Trophoblast cell (in vitro differentiated cells and primary cell): ENCODE measurements at regions not wholly inside any gene's neighbourhood (a gene's known extent, or its start where the extent isn't known, plus 50 kb on each side); places are given as distances from the start of the nearest gene placed in this dataset.

ENCODE experiments used
- DNase-seq, 2 donors: peaks; one replicate each; pipeline ENCODE4 v3.0.0-alpha.2; 2016
- H2AFZ ChIP-seq: 2 replicates; pipeline ENCODE4 v1.6.1; 2013; ENCODE audit warnings: low read length, moderate library complexity, mild to moderate bottlenecking; ENCODE audit not compliant: insufficient read depth, poor library complexity
- H2AK5ac ChIP-seq: 2 replicates; pipeline ENCODE4 v1.6.1; 2013; ENCODE audit warnings: mild to moderate bottlenecking, low read length
- H2BK120ac ChIP-seq: 2 replicates; pipeline ENCODE4 v1.6.1; 2013; ENCODE audit warnings: low read length, mild to moderate bottlenecking, moderate library complexity; ENCODE audit not compliant: insufficient read depth, poor library complexity
- H2BK12ac ChIP-seq: 2 replicates; pipeline ENCODE4 v1.6.1; 2013; ENCODE audit warnings: mild to moderate bottlenecking, low read length, moderate library complexity
- H2BK5ac ChIP-seq: 2 replicates; pipeline ENCODE4 v1.6.1; 2013; ENCODE audit warnings: low read length, low read depth, moderate library complexity, mild to moderate bottlenecking; ENCODE audit not compliant: poor library complexity
- H3K14ac ChIP-seq: 2 replicates; pipeline ENCODE4 v1.6.1; 2013; ENCODE audit warnings: mild to moderate bottlenecking, low read length
- H3K18ac ChIP-seq: 2 replicates; pipeline ENCODE4 v1.6.1; 2013; ENCODE audit warnings: mild to moderate bottlenecking, low read length
- H3K23ac ChIP-seq: 2 replicates; pipeline ENCODE4 v1.6.1; 2013; ENCODE audit warnings: low read length
- H3K27ac ChIP-seq: 2 replicates; pipeline ENCODE4 v1.5.1; 2013; ENCODE audit warnings: low read depth, mild to moderate bottlenecking, inconsistent platforms, low read length, moderate library complexity
- H3K27me3 ChIP-seq: 2 replicates; pipeline ENCODE4 v1.6.1; 2013; ENCODE audit warnings: inconsistent platforms, mild to moderate bottlenecking, low read length, moderate library complexity; ENCODE audit not compliant: insufficient read depth
- H3K36me3 ChIP-seq, 2 experiments: 1 replicate in 1 of 2; 2 replicates in 1 of 2; pipeline ENCODE4 v1.6.1; 2013; ENCODE audit warnings: low read length in 2 of 2, mild to moderate bottlenecking in 2 of 2, moderate library complexity in 1 of 2; ENCODE audit not compliant: insufficient read depth in 2 of 2, control insufficient read depth in 1 of 2
- H3K4ac ChIP-seq: 2 replicates; pipeline ENCODE4 v1.6.1; 2013; ENCODE audit warnings: low read depth, mild to moderate bottlenecking, low read length, moderate library complexity
- H3K4me1 ChIP-seq, 2 experiments: 1 replicate in 1 of 2; 2 replicates in 1 of 2; pipeline ENCODE4 v1.6.1; 2013; ENCODE audit warnings: low read length in 2 of 2, mild to moderate bottlenecking in 2 of 2, moderate library complexity in 1 of 2; ENCODE audit not compliant: insufficient read depth in 2 of 2, control insufficient read depth in 1 of 2
- H3K4me2 ChIP-seq: 2 replicates; pipeline ENCODE4 v1.6.1; 2013; ENCODE audit warnings: inconsistent platforms, mild to moderate bottlenecking, low read length, moderate library complexity
- H3K4me3 ChIP-seq: 2 replicates; pipeline ENCODE4 v1.5.1; 2013; ENCODE audit warnings: mild to moderate bottlenecking, low read depth, low read length, inconsistent platforms
- H3K79me1 ChIP-seq: one replicate; pipeline ENCODE4 v1.6.1; 2013; ENCODE audit warnings: low read length
- H3K79me2 ChIP-seq: 2 replicates; pipeline ENCODE4 v1.6.1; 2013; ENCODE audit warnings: low read length, mild to moderate bottlenecking; ENCODE audit not compliant: control insufficient read depth, insufficient read depth, poor library complexity
- H3K9ac ChIP-seq: 2 replicates; pipeline ENCODE4 v1.6.1; 2013; ENCODE audit warnings: mild to moderate bottlenecking, low read length
- H3K9me3 ChIP-seq: 2 replicates; pipeline ENCODE4 v1.6.1; 2013; ENCODE audit warnings: low read depth, mild to moderate bottlenecking, control low read depth, inconsistent platforms, low read length; ENCODE audit not compliant: insufficient read depth
- H4K12ac ChIP-seq: 2 replicates; pipeline ENCODE4 v1.6.1; 2013; ENCODE audit warnings: low read depth, mild to moderate bottlenecking, low read length, moderate library complexity
- H4K8ac ChIP-seq: 2 replicates; pipeline ENCODE4 v1.6.1; 2013; ENCODE audit warnings: low read depth, mild to moderate bottlenecking, low read length, moderate library complexity
- H4K91ac ChIP-seq: one replicate; pipeline ENCODE4 v1.6.1; 2013; ENCODE audit warnings: low read depth, mild to moderate bottlenecking, low read length, moderate library complexity
- WGBS: extraction: QIAGEN DNeasy Blood & Tissue Kit; methylation state at CpG from one replicate; pipeline ENCODE4 v1.1.7; 2013; ENCODE audit warnings: missing lambda C conversion rate; ENCODE audit not compliant: insufficient read length, insufficient coverage; ENCODE audit errors: extremely low coverage; 5-methylcytosine and 5-hydroxymethylcytosine counted together

GRCh38 chr13:68806125-68806524, 1301.5 kb upstream of the ATXN8OS start:
- H2AK5ac ChIP-seq, result no peak overlapping the region
- no CpG with 5 or more reads among the region's 2 CpGs for WGBS
- no peak overlapping the region for H3K27ac ChIP-seq
- H3K36me3 ChIP-seq, result no peaks in the 10 kb centered on the region
- no peak overlapping the region for H4K12ac ChIP-seq
- H3K79me1 ChIP-seq, result no peaks in the 10 kb centered on the region
- no peak for DNase-seq
- no peaks in the 10 kb centered on the region for H3K9me3 ChIP-seq
- H3K14ac ChIP-seq, result no peak overlapping the region
- H3K4ac ChIP-seq, result no peak overlapping the region
- no peak overlapping the region for H4K91ac ChIP-seq
- no peaks in the 10 kb centered on the region for H3K27me3 ChIP-seq
- no peak overlapping the region for H2AFZ ChIP-seq
- H3K4me2 ChIP-seq, result no peak overlapping the region
- H2BK120ac ChIP-seq, result no peak overlapping the region
- H3K4me3 ChIP-seq, result no peak overlapping the region
- no peak overlapping the region for H4K8ac ChIP-seq
- no peaks in the 10 kb centered on the region for H3K79me2 ChIP-seq
- H3K18ac ChIP-seq, result no peak overlapping the region
- H3K9ac ChIP-seq, result no peak overlapping the region
- H3K4me1 ChIP-seq, result no peaks in the 10 kb centered on the region
- no peak overlapping the region for H2BK12ac ChIP-seq
- no peak overlapping the region for H3K23ac ChIP-seq
- no peak overlapping the region for H2BK5ac ChIP-seq

DNA sequence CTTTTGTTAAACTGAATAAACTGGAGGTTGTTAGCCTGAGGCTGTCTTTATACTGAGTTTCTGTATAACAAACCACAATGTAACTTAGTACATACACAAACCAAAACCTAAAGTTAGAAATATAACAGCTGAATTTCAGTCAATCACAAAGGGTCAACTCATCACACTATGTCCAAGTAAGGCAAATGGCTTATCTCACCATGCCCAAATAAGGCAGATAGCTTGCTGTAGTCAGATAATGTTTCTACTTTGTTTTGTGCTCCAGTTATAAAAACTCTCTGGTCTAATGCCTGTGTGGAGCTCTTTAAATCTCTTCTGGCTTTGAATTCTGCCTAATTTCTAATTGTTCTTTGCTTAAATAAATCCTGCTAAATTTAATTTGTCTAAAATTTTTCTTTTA, 1323.4 kb upstream of the ATXN8OS start:
- H2BK120ac ChIP-seq, result no peak overlapping the region
- H3K4me3 ChIP-seq, result no peak overlapping the region
- H4K91ac ChIP-seq, result no peak overlapping the region
- no peaks in the 10 kb centered on the region for H3K79me1 ChIP-seq
- H3K4ac ChIP-seq, result no peak overlapping the region
- no peak overlapping the region for H4K8ac ChIP-seq
- no peak overlapping the region for H2BK12ac ChIP-seq
- no peaks in the 10 kb centered on the region for H3K4me1 ChIP-seq
- no peak overlapping the region for H3K14ac ChIP-seq
- no peak overlapping the region for H2AFZ ChIP-seq
- no peak overlapping the region for H3K4me2 ChIP-seq
- no peak overlapping the region for H3K9ac ChIP-seq
- no peaks in the 10 kb centered on the region for H3K79me2 ChIP-seq
- no peak overlapping the region for H3K23ac ChIP-seq
- H3K27me3 ChIP-seq, result no peaks in the 10 kb centered on the region
- no peaks in the 10 kb centered on the region for H3K36me3 ChIP-seq
- H2BK5ac ChIP-seq, result no peak overlapping the region
- H4K12ac ChIP-seq, result no peak overlapping the region
- DNase-seq, result no peak
- no peak overlapping the region for H3K18ac ChIP-seq
- H2AK5ac ChIP-seq, result no peak overlapping the region
- H3K27ac ChIP-seq, result no peak overlapping the region
- no peaks in the 10 kb centered on the region for H3K9me3 ChIP-seq

DNA sequence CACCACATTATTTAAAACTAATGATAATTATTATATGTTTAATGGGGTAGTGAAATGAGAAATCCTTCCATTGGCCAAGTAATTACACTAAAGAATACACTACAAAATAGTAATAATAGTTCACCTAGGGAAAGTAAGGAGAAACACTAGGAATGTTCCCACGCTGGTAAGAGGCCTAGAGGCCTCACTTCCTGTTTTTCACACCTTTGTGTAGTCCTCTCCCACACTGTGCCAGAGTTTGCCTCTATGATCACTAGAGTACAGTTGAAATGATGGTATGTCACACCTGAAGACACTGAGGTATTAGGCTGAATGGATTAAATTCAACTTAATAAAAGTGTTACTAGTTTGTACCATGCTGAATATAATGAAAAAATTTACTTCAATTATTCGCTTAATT, 1348.0 kb upstream of the ATXN8OS start:
- H3K23ac ChIP-seq, result no peak overlapping the region
- H3K27me3 ChIP-seq, result no peaks in the 10 kb centered on the region
- WGBS, result no CpG with 5 or more reads among the region's 2 CpGs
- no peak overlapping the region for H2AK5ac ChIP-seq
- H3K27ac ChIP-seq, result no peak overlapping the region
- no peak overlapping the region for H2BK12ac ChIP-seq
- no peak overlapping the region for H3K4me3 ChIP-seq
- H3K4ac ChIP-seq, result no peak overlapping the region
- no peak overlapping the region for H2BK5ac ChIP-seq
- no peaks in the 10 kb centered on the region for H3K9me3 ChIP-seq
- no peak overlapping the region for H3K9ac ChIP-seq
- H4K12ac ChIP-seq, result no peak overlapping the region
- H2BK120ac ChIP-seq, result no peak overlapping the region
- H2AFZ ChIP-seq, result no peak overlapping the region
- no peak for DNase-seq
- H3K4me2 ChIP-seq, result no peak overlapping the region
- H3K14ac ChIP-seq, result no peak overlapping the region
- no peaks in the 10 kb centered on the region for H3K4me1 ChIP-seq
- H3K36me3 ChIP-seq, result no peaks in the 10 kb centered on the region
- no peaks in the 10 kb centered on the region for H3K79me2 ChIP-seq
- H3K79me1 ChIP-seq, result no peaks in the 10 kb centered on the region
- H4K8ac ChIP-seq, result no peak overlapping the region
- H4K91ac ChIP-seq, result no peak overlapping the region
- H3K18ac ChIP-seq, result no peak overlapping the region

DNA sequence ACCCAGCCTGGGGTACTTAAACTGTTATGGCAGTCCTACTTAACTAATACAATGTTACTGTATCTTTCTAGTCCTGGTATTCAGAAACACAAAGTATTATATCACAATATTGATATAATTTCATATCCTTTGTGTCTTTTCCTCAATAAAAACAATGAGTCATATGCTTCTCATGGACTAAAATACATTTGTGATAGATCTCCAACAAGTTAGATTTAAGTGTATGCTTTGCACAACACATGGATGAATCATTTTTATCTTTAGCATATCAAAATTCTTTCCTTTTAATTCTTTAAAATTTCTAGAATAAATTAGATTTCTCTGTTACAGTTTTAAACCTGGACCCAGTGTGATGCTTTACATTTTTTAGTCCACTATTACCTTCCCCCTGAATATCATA, 1357.8 kb upstream of the ATXN8OS start:
- no peak overlapping the region for H3K23ac ChIP-seq
- no peak overlapping the region for H3K4ac ChIP-seq
- H4K91ac ChIP-seq, result no peak overlapping the region
- no peaks in the 10 kb centered on the region for H3K9me3 ChIP-seq
- no peaks in the 10 kb centered on the region for H3K79me1 ChIP-seq
- H3K9ac ChIP-seq, result no peak overlapping the region
- no peak overlapping the region for H3K4me2 ChIP-seq
- H4K8ac ChIP-seq, result no peak overlapping the region
- H2BK5ac ChIP-seq, result no peak overlapping the region
- H3K18ac ChIP-seq, result no peak overlapping the region
- H2BK120ac ChIP-seq, result no peak overlapping the region
- H3K4me1 ChIP-seq, result no peaks in the 10 kb centered on the region
- H3K27me3 ChIP-seq, result no peaks in the 10 kb centered on the region
- no peak overlapping the region for H3K4me3 ChIP-seq
- H3K14ac ChIP-seq, result no peak overlapping the region
- no peak for DNase-seq
- no peak overlapping the region for H2AK5ac ChIP-seq
- no peak overlapping the region for H2AFZ ChIP-seq
- H2BK12ac ChIP-seq, result no peak overlapping the region
- H3K79me2 ChIP-seq, result no peaks in the 10 kb centered on the region
- H3K36me3 ChIP-seq, result no peaks in the 10 kb centered on the region
- H3K27ac ChIP-seq, result no peak overlapping the region
- no peak overlapping the region for H4K12ac ChIP-seq

DNA sequence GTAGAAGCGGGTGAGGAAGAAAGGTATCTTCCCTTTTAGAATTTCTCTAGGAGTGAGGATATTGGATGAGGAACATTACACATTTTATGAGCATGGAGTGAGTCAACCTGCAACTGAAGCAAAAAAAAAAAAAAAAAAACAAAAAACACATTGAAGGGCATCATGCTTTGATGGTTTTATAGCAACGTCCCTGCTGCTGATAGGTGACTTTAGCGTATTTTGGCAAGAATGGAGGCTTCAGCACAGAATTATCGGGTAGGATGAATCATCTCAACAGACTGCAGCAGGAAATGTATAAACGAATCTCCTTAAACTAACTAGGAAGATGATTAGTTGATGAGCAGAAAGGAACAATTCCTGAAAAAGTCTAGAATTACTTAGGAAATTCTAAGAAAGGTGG, 1359.6 kb upstream of the ATXN8OS start:
- Histone ChIP-seq H3K23ac (no peak overlapping the region), H4K8ac (no peak overlapping the region), H2AFZ (no peak overlapping the region), H3K27me3 (no peaks in the 10 kb centered on the region), H4K91ac (no peak overlapping the region), H3K36me3 (no peaks in the 10 kb centered on the region), H3K79me1 (no peaks in the 10 kb centered on the region), H2BK5ac (no peak overlapping the region), H3K14ac (no peak overlapping the region), H3K9ac (no peak overlapping the region), H3K79me2 (no peaks in the 10 kb centered on the region), H3K9me3 (no peaks in the 10 kb centered on the region), H3K4ac (no peak overlapping the region), H3K4me2 (no peak overlapping the region), H3K4me3 (no peak overlapping the region), H3K27ac (no peak overlapping the region), H2BK120ac (no peak overlapping the region), H3K4me1 (no peaks in the 10 kb centered on the region), H4K12ac (no peak overlapping the region), H2AK5ac (no peak overlapping the region), H3K18ac (no peak overlapping the region), H2BK12ac (no peak overlapping the region)
- DNase-seq, result no peak
- WGBS, result no CpG with 5 or more reads among the region's 5 CpGs
